H1 (cell line): ENCODE measurements at regions not wholly inside any gene's neighbourhood (a gene's known extent, or its start where the extent isn't known, plus 50 kb on each side); places are given as distances from the start of the nearest gene placed in this dataset.

ENCODE experiments used
- SIRT6 ChIP-seq: IDR thresholded peaks from one replicate; pipeline ENCODE4 v1.7.1; 2012; ENCODE audit warnings: low read length, inconsistent platforms
- SP1 ChIP-seq: IDR thresholded peaks from 2 replicates; pipeline ENCODE4 v1.6.1; 2011; ENCODE audit warnings: low read depth, low read length
- TF ChIP-seq, protein P1 (sequence below): IDR thresholded peaks from 2 replicates; pipeline ENCODE4 v1.6.1; 2012; ENCODE audit warnings: inconsistent platforms

DNA sequence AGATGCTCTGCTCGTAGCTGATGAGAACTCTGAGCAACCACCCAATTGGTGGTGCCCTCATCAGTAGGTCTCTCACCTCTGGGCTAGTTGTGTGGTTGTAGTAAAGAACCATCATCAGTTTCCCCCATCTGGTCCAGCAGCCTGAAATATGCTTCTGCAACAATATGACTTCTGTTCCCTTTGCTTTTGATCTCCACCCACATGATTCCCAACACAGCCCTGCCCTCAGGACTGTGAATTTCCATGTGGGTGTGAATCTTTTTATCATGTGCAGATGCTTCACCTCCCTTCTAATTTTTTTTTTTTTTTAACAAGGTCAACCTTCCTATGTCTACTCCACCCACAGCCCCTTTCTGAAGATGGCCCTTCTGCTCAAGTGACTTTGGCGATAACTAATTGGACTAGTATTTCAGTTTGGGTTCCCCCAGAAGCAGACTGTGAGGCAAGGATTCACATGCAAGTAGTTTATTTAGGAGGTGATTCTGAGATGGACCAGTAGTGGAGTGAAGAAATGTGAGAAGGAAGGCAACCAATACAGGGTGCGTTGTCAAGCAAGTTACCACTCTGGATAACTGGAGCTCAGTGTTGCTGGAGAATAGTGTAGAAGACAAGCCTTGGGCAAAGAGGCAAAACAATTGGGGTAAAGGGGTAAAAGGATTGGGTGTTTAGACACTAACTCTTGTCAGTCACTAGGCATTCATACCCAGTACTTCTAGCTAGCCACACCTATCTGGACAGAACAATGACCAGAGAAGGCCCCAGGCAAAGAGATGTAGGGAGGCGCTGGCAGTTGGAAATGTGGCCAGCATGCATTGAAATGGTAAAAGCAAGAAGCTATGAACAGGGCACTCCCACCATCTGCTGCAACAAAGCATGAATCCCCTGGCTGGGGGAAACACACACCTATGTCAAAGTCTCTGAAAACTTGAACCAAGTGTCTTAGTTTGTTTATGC lies 466.2 kb downstream of the BCOR start (continued):
- TF ChIP-seq, protein P1, sequence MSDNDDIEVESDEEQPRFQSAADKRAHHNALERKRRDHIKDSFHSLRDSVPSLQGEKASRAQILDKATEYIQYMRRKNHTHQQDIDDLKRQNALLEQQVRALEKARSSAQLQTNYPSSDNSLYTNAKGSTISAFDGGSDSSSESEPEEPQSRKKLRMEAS, result no peak
- no peak for TF ChIP-seq SIRT6
- no peak for TF ChIP-seq SP1
